ENCODE measurements at regions not wholly inside any gene's neighbourhood (a gene's known extent, or its start where the extent isn't known, plus 50 kb on each side); places are given as distances from the start of the nearest gene placed in this dataset.

- TF ChIP-seq CTCF (IDR thresholded peaks at IDR 0.05): no peak
- TF ChIP-seq EP300 (IDR thresholded peaks at IDR 0.05): no peak
- TF ChIP-seq POLR2A (IDR thresholded peaks at IDR 0.05; ENCODE audit: low read depth): no peak
Observed at GRCh38 chr6:4359108-4359730, 223.8 kb upstream of the ECI2 start.
